Endothelial cell (in vitro differentiated cells): ENCODE measurements at regions not wholly inside any gene's neighbourhood (a gene's known extent, or its start where the extent isn't known, plus 50 kb on each side); places are given as distances from the start of the nearest gene placed in this dataset.
A peak's percentile ranks its signal among the peaks of the same experiment; 100 is the strongest.
"Not testable (repeated sequence)": the region's sequence is repeated elsewhere in the genome, so short reads cannot be mapped to it uniquely, and the experiment has no call there.

ENCODE experiments used
- DNase-seq: peaks from one replicate; pipeline ENCODE4 v3.0.0; 2021; ENCODE audit warnings: low spot score
- H3K27ac Mint-ChIP-seq: one replicate; pipeline ENCODE4 v1.8.0; 2021; ENCODE audit warnings: mixed read lengths, inconsistent platforms; ENCODE audit not compliant: unreplicated experiment
- H3K27me3 Mint-ChIP-seq: one replicate; pipeline ENCODE4 v1.8.0; 2021; ENCODE audit warnings: mild to moderate bottlenecking, moderate library complexity, mixed read lengths, inconsistent platforms; ENCODE audit not compliant: unreplicated experiment
- H3K36me3 Mint-ChIP-seq: one replicate; pipeline ENCODE4 v1.8.0; 2021; ENCODE audit warnings: mild to moderate bottlenecking, low read depth, mixed read lengths, inconsistent platforms; ENCODE audit not compliant: unreplicated experiment
- H3K4me1 Mint-ChIP-seq: one replicate; pipeline ENCODE4 v1.8.0; 2021; ENCODE audit warnings: mild to moderate bottlenecking, mixed read lengths, inconsistent platforms; ENCODE audit not compliant: unreplicated experiment
- H3K4me3 Mint-ChIP-seq: one replicate; pipeline ENCODE4 v1.8.0; 2021; ENCODE audit warnings: mild to moderate bottlenecking, mixed read lengths, inconsistent platforms; ENCODE audit not compliant: unreplicated experiment
- H3K9me3 Mint-ChIP-seq: one replicate; pipeline ENCODE4 v1.8.0; 2021; ENCODE audit warnings: mixed read lengths, inconsistent platforms; ENCODE audit not compliant: unreplicated experiment
- TF ChIP-seq, protein P1 (sequence below): fragments of 200-600 bp; sonication (generic); IDR thresholded peaks from one replicate; pipeline ENCODE4 v1.5.0; 2021; ENCODE audit warnings: antibody characterized with exemption; ENCODE audit not compliant: unreplicated experiment

DNA sequence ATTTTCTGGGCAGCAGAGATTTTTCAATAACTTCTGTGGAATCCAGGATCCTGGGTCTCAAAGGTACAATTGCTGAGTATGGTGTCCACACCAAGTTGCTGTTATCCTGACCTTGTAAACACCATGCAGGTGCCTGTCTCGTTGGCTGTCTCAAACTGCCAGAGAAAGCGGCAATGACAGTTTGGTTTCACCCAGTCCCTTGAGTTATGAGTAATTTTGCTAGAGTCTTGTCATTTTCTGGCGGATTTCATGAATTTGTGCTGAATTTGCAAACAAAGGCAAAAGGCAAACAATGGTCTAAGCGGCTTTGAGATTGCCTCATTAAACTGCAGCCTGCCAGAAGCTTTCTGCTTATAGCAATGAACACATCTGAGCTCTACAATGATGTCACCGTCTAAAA, 847.9 kb downstream of the RAB28 start:
- H3K27ac Mint-ChIP-seq, result no peak overlapping the region
- H3K4me3 Mint-ChIP-seq, result no peak overlapping the region
- no peaks in the 10 kb centered on the region for H3K4me1 Mint-ChIP-seq
- no peak for DNase-seq
- H3K27me3 Mint-ChIP-seq, result peaks cover 3% of the 10 kb centered on the region
- TF ChIP-seq, protein P1, sequence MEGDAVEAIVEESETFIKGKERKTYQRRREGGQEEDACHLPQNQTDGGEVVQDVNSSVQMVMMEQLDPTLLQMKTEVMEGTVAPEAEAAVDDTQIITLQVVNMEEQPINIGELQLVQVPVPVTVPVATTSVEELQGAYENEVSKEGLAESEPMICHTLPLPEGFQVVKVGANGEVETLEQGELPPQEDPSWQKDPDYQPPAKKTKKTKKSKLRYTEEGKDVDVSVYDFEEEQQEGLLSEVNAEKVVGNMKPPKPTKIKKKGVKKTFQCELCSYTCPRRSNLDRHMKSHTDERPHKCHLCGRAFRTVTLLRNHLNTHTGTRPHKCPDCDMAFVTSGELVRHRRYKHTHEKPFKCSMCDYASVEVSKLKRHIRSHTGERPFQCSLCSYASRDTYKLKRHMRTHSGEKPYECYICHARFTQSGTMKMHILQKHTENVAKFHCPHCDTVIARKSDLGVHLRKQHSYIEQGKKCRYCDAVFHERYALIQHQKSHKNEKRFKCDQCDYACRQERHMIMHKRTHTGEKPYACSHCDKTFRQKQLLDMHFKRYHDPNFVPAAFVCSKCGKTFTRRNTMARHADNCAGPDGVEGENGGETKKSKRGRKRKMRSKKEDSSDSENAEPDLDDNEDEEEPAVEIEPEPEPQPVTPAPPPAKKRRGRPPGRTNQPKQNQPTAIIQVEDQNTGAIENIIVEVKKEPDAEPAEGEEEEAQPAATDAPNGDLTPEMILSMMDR, result no peak
- peaks cover 4% of the 10 kb centered on the region for H3K9me3 Mint-ChIP-seq
- peaks cover 4% of the 10 kb centered on the region for H3K36me3 Mint-ChIP-seq

DNA sequence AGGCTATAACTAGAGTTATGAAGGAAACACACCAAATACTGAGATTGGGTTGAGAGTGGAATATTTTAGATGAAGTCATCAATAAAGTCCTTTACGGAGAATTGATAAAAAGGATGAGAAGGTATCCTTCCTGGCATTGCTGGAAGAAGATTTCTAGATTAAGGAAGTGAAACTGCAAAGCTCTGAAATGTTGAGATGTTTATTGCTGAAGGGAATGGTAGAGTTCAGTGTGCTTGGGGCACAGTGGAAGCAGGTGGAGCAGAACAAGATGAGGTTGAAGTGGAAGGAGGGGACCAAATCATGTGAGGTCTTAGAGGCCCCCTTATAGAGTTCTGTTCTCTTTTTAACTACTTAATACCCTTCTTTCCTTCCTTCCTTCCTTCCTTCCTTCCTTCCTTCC, 848.5 kb downstream of the RAB28 start:
- H3K4me3 Mint-ChIP-seq, result no peak overlapping the region
- peaks cover 4% of the 10 kb centered on the region for H3K36me3 Mint-ChIP-seq
- TF ChIP-seq, protein P1, result no peak
- peaks cover 5% of the 10 kb centered on the region for H3K27me3 Mint-ChIP-seq
- no peak overlapping the region for H3K27ac Mint-ChIP-seq
- peaks cover 4% of the 10 kb centered on the region for H3K9me3 Mint-ChIP-seq
- H3K4me1 Mint-ChIP-seq, result no peaks in the 10 kb centered on the region
- DNase-seq, result no peak

- peak; percentile 85 for DNase-seq
- H3K27me3 Mint-ChIP-seq, result peaks cover 7% of the 10 kb centered on the region
- H3K4me3 Mint-ChIP-seq, result no peak overlapping the region
Measured at GRCh38 chr4:12633053-12633651, 851.0 kb downstream of the RAB28 start.

GRCh38 chr4:12615822-12616221, 868.3 kb downstream of the RAB28 start:
- TF ChIP-seq, protein P1, result no peak
- no peak for DNase-seq
- Mint-ChIP-seq H3K4me1 (peaks cover 8% of the 10 kb centered on the region), H3K27ac (no peak overlapping the region), H3K27me3 (peaks cover 3% of the 10 kb centered on the region), H3K4me3 (no peak overlapping the region), H3K9me3 (peaks cover 5% of the 10 kb centered on the region), H3K36me3 (no peaks in the 10 kb centered on the region)

More at GRCh38 chr4:12633053-12633651, 851.0 kb downstream of the RAB28 start:
- peaks cover 4% of the 10 kb centered on the region for H3K36me3 Mint-ChIP-seq
- TF ChIP-seq, protein P1, result peak; percentile 94
- H3K4me1 Mint-ChIP-seq, result peaks cover 6% of the 10 kb centered on the region
- H3K27ac Mint-ChIP-seq, result no peak overlapping the region
- H3K9me3 Mint-ChIP-seq, result peaks cover 4% of the 10 kb centered on the region

DNA sequence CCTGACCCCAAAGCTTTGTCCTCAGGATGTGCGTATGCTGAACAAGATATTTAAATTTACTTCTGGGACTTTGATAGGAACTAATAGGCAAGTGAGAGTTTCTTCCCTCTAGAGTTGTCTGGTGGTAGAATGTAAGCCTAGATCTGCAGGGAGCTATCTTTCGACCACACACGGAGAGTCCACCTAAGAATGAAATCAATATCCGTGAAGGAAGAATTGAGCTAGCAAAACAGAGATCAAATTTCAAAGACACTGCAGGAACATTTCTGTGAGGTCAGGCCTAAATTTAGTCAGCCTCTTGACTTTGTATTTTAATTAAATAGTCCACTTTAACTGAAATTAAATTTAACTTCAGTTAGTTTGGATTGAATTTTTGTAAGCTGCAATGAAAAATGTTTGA, 871.3 kb downstream of the RAB28 start:
- DNase-seq, result no peak
- Mint-ChIP-seq H3K27ac (no peak overlapping the region), H3K4me1 (no peaks in the 10 kb centered on the region), H3K9me3 (peaks cover 5% of the 10 kb centered on the region), H3K27me3 (peaks cover 3% of the 10 kb centered on the region), H3K4me3 (no peak overlapping the region), H3K36me3 (no peaks in the 10 kb centered on the region)
- TF ChIP-seq, protein P1, result no peak

- H3K9me3 Mint-ChIP-seq, H3K4me1 Mint-ChIP-seq, H3K4me3 Mint-ChIP-seq, H3K27me3 Mint-ChIP-seq, DNase-seq, H3K27ac Mint-ChIP-seq, H3K36me3 Mint-ChIP-seq: not testable (repeated sequence)
Measured at GRCh38 chr4:12609212-12609875, 874.8 kb downstream of the RAB28 start.
